ENCODE measurements at regions not wholly inside any gene's neighbourhood (a gene's known extent, or its start where the extent isn't known, plus 50 kb on each side); places are given as distances from the start of the nearest gene placed in this dataset.
"Not testable (repeated sequence)": the region's sequence is repeated elsewhere in the genome, so short reads cannot be mapped to it uniquely, and the experiment has no call there.

- no peaks in the 10 kb centered on the region for H3K27me3 ChIP-seq
- H3K27ac ChIP-seq: no peak overlapping the region
Measured at GRCh38 chr1:116195077-116195868, 84.1 kb downstream of the MAB21L3 start.

GRCh38 chr1:116200343-116200742 lies 89.1 kb downstream of the MAB21L3 start:
- intact Hi-C loops (cut with DNase I; ENCODE audit: low total_unique reads); H3K27me3 ChIP-seq; H3K36me3 ChIP-seq; H3K27ac ChIP-seq; H3K4me1 ChIP-seq; H3K4me3 ChIP-seq; H3K9me3 ChIP-seq; DNase-seq (ENCODE audit: low spot score in 2 of 2): not testable (repeated sequence)

More at GRCh38 chr1:116195077-116195868, 84.1 kb downstream of the MAB21L3 start:
- Histone ChIP-seq H3K4me3 (no peak overlapping the region), H3K9me3 (no peaks in the 10 kb centered on the region), H3K36me3 (no peaks in the 10 kb centered on the region), H3K4me1 (no peaks in the 10 kb centered on the region)
- intact Hi-C loops (cut with DNase I; ENCODE audit: low total_unique reads): no loop called here
- no peak for DNase-seq (ENCODE audit: low spot score in 2 of 2)
- TF ChIP-seq, protein P1, sequence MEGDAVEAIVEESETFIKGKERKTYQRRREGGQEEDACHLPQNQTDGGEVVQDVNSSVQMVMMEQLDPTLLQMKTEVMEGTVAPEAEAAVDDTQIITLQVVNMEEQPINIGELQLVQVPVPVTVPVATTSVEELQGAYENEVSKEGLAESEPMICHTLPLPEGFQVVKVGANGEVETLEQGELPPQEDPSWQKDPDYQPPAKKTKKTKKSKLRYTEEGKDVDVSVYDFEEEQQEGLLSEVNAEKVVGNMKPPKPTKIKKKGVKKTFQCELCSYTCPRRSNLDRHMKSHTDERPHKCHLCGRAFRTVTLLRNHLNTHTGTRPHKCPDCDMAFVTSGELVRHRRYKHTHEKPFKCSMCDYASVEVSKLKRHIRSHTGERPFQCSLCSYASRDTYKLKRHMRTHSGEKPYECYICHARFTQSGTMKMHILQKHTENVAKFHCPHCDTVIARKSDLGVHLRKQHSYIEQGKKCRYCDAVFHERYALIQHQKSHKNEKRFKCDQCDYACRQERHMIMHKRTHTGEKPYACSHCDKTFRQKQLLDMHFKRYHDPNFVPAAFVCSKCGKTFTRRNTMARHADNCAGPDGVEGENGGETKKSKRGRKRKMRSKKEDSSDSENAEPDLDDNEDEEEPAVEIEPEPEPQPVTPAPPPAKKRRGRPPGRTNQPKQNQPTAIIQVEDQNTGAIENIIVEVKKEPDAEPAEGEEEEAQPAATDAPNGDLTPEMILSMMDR (IDR thresholded peaks at IDR 0.05): no peak
- no peak for TF ChIP-seq POLR2A (IDR thresholded peaks at IDR 0.05)
- no peak for TF ChIP-seq POLR2AphosphoS5 (IDR thresholded peaks at IDR 0.05)

DNA sequence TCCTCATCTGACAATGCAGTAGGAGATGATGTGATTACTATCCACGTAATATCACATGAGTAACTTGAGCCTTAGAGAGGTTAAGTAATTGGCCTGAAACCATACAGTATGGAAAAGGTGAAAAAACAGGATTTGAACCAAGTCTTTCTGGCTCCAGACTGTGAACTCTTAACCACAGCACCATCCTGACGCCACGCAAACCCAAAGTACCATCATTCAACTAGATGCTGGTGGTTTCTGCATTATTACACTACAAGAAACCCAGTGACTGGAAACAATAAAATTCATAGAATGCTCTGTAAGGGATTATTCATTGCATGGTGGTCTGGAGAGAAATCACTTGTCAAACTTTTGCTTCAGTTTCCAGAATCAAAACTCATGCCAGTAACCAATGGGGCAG lies 90.7 kb downstream of the MAB21L3 start:
- H3K9me3 ChIP-seq: no peaks in the 10 kb centered on the region
- DNase-seq (ENCODE audit: low spot score in 2 of 2): no peak
- no peaks in the 10 kb centered on the region for H3K36me3 ChIP-seq
- no peaks in the 10 kb centered on the region for H3K27me3 ChIP-seq
- H3K4me3 ChIP-seq: no peak overlapping the region
- TF ChIP-seq POLR2AphosphoS5 (IDR thresholded peaks at IDR 0.05) (no peak), POLR2A (IDR thresholded peaks at IDR 0.05) (no peak)
- TF ChIP-seq, protein P1 (IDR thresholded peaks at IDR 0.05): no peak
- no peaks in the 10 kb centered on the region for H3K4me1 ChIP-seq
- intact Hi-C loops (cut with DNase I; ENCODE audit: low total_unique reads): no loop called here
- no peak overlapping the region for H3K27ac ChIP-seq

- DNase-seq (ENCODE audit: low spot score in 2 of 2): peak; percentile 40 to 63
- Histone ChIP-seq H3K27ac (peak overlapping the region; percentile 68), H3K4me3 (no peak overlapping the region), H3K27me3 (no peaks in the 10 kb centered on the region), H3K9me3 (no peaks in the 10 kb centered on the region), H3K4me1 (no peaks in the 10 kb centered on the region), H3K36me3 (no peaks in the 10 kb centered on the region)
- intact Hi-C loops (cut with DNase I; ENCODE audit: low total_unique reads): no loop called here
- TF ChIP-seq POLR2AphosphoS5 (IDR thresholded peaks at IDR 0.05) (no peak), POLR2A (IDR thresholded peaks at IDR 0.05) (no peak)
- TF ChIP-seq, protein P1 (IDR thresholded peaks at IDR 0.05): peak in 1 of 3 donors; percentile 10
Measured at GRCh38 chr1:116203181-116203723, 92.1 kb downstream of the MAB21L3 start.

DNA sequence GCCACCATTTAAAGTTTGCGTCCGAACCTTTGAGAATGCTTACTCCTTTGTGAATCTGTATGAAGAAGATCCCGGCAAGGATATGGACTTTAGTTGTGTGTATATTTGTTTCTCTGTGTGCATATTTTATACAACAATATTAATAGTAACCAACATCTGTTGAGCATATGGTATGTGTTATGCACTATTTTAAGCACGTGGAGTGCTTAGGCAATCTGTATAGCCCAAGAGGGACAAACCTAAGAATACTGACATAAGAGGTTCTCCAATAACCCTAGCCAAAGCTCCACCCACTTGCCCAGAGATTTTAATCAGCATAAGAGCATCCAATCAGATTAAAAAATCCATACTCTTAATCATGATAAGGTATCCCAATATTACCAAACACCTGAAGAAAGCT lies 92.7 kb downstream of the MAB21L3 start:
- Histone ChIP-seq H3K4me1 (no peaks in the 10 kb centered on the region), H3K4me3 (no peak overlapping the region), H3K36me3 (no peaks in the 10 kb centered on the region), H3K9me3 (no peaks in the 10 kb centered on the region), H3K27me3 (no peaks in the 10 kb centered on the region), H3K27ac (peak overlapping the region in 1 of 2 donors; percentile 68)
- no peak for DNase-seq (ENCODE audit: low spot score in 2 of 2)
- intact Hi-C loops (cut with DNase I; ENCODE audit: low total_unique reads): no loop called here
- no peak for TF ChIP-seq POLR2A (IDR thresholded peaks at IDR 0.05)
- TF ChIP-seq, protein P1 (IDR thresholded peaks at IDR 0.05): no peak
- no peak for TF ChIP-seq POLR2AphosphoS5 (IDR thresholded peaks at IDR 0.05)

Measured in breast epithelium (tissue), 4 donors.